ENCODE measurements at regions not wholly inside any gene's neighbourhood (a gene's known extent, or its start where the extent isn't known, plus 50 kb on each side); places are given as distances from the start of the nearest gene placed in this dataset.

GRCh38 chr13:65966991-65967451, 1263.1 kb downstream of the PCDH9 start:
- Histone ChIP-seq H3K4me3 (no peak overlapping the region), H3K9me3 (no peaks in the 10 kb centered on the region), H3K4me1 (replicated peaks) (no peaks in the 10 kb centered on the region), H3K27ac (no peak overlapping the region), H3K27me3 (replicated peaks; ENCODE audit: insufficient read depth) (no peaks in the 10 kb centered on the region), H3K36me3 (no peaks in the 10 kb centered on the region)
- intact Hi-C loops (cut with DNase I) = no loop called here
- whole genome bisulfite sequencing = 73% methylated on average over 3 of the region's 3 CpGs
- no peak for DNase-seq (ENCODE audit: low spot score)
- TF ChIP-seq POLR2A (IDR thresholded peaks at IDR 0.05) = no peak
- no peak for TF ChIP-seq CTCF (IDR thresholded peaks at IDR 0.05)
- no peak for TF ChIP-seq POLR2AphosphoS5 (IDR thresholded peaks at IDR 0.05)

- no peaks in the 10 kb centered on the region for H3K9me3 ChIP-seq
- H3K4me3 ChIP-seq = no peak overlapping the region
- intact Hi-C loops (cut with DNase I) = no loop called here
- H3K4me1 ChIP-seq (replicated peaks) = no peaks in the 10 kb centered on the region
- 82% methylated on average over 2 of the region's 2 CpGs for WGBS
- DNase-seq (ENCODE audit: low spot score) = no peak
- TF ChIP-seq CTCF (IDR thresholded peaks at IDR 0.05) (no peak), POLR2AphosphoS5 (IDR thresholded peaks at IDR 0.05) (no peak), POLR2A (IDR thresholded peaks at IDR 0.05) (no peak)
- H3K27ac ChIP-seq = no peak overlapping the region
- H3K36me3 ChIP-seq = no peaks in the 10 kb centered on the region
- H3K27me3 ChIP-seq (replicated peaks; ENCODE audit: insufficient read depth) = no peaks in the 10 kb centered on the region
Observed at GRCh38 chr13:65965501-65965900, 1264.6 kb downstream of the PCDH9 start.

- intact Hi-C loops (cut with DNase I) = no loop called here
- 91% methylated on average over 1 of the region's 1 CpG for WGBS
- Histone ChIP-seq H3K4me1 (replicated peaks) (no peaks in the 10 kb centered on the region), H3K36me3 (no peaks in the 10 kb centered on the region), H3K27me3 (replicated peaks; ENCODE audit: insufficient read depth) (no peaks in the 10 kb centered on the region), H3K27ac (no peak overlapping the region), H3K4me3 (no peak overlapping the region), H3K9me3 (no peaks in the 10 kb centered on the region)
- no peak for DNase-seq (ENCODE audit: low spot score)
- TF ChIP-seq POLR2A (IDR thresholded peaks at IDR 0.05) (no peak), CTCF (IDR thresholded peaks at IDR 0.05) (no peak), POLR2AphosphoS5 (IDR thresholded peaks at IDR 0.05) (no peak)
Observed at GRCh38 chr13:65964672-65965071, 1265.5 kb downstream of the PCDH9 start.

GRCh38 chr13:65959305-65959704, 1270.8 kb downstream of the PCDH9 start:
- Histone ChIP-seq H3K27me3 (replicated peaks; ENCODE audit: insufficient read depth) (no peaks in the 10 kb centered on the region), H3K4me3 (no peak overlapping the region), H3K36me3 (no peaks in the 10 kb centered on the region), H3K9me3 (no peaks in the 10 kb centered on the region), H3K27ac (no peak overlapping the region), H3K4me1 (replicated peaks) (no peaks in the 10 kb centered on the region)
- TF ChIP-seq CTCF (IDR thresholded peaks at IDR 0.05) (no peak), POLR2AphosphoS5 (IDR thresholded peaks at IDR 0.05) (no peak), POLR2A (IDR thresholded peaks at IDR 0.05) (no peak)
- no peak for DNase-seq (ENCODE audit: low spot score)
- WGBS = 35% methylated on average over 2 of the region's 2 CpGs
- intact Hi-C loops (cut with DNase I) = no loop called here

- Histone ChIP-seq H3K9me3 (no peaks in the 10 kb centered on the region), H3K4me1 (replicated peaks) (no peaks in the 10 kb centered on the region), H3K27me3 (replicated peaks; ENCODE audit: insufficient read depth) (no peaks in the 10 kb centered on the region), H3K27ac (no peak overlapping the region), H3K36me3 (no peaks in the 10 kb centered on the region), H3K4me3 (no peak overlapping the region)
- no peak for DNase-seq (ENCODE audit: low spot score)
- WGBS = 74% methylated on average over 4 of the region's 4 CpGs
- TF ChIP-seq CTCF (IDR thresholded peaks at IDR 0.05) = no peak
- no peak for TF ChIP-seq POLR2AphosphoS5 (IDR thresholded peaks at IDR 0.05)
- no peak for TF ChIP-seq POLR2A (IDR thresholded peaks at IDR 0.05)
- intact Hi-C loops (cut with DNase I) = no loop called here
Observed at GRCh38 chr13:65946387-65946786, 1283.7 kb downstream of the PCDH9 start.

All from prostate gland (tissue), 2 donors.